ENCODE measurements at regions not wholly inside any gene's neighbourhood (a gene's known extent, or its start where the extent isn't known, plus 50 kb on each side); places are given as distances from the start of the nearest gene placed in this dataset.

GRCh38 chr6:139685009-139685408 is 310.6 kb upstream of the CITED2 start:
- TF ChIP-seq, protein P1, sequence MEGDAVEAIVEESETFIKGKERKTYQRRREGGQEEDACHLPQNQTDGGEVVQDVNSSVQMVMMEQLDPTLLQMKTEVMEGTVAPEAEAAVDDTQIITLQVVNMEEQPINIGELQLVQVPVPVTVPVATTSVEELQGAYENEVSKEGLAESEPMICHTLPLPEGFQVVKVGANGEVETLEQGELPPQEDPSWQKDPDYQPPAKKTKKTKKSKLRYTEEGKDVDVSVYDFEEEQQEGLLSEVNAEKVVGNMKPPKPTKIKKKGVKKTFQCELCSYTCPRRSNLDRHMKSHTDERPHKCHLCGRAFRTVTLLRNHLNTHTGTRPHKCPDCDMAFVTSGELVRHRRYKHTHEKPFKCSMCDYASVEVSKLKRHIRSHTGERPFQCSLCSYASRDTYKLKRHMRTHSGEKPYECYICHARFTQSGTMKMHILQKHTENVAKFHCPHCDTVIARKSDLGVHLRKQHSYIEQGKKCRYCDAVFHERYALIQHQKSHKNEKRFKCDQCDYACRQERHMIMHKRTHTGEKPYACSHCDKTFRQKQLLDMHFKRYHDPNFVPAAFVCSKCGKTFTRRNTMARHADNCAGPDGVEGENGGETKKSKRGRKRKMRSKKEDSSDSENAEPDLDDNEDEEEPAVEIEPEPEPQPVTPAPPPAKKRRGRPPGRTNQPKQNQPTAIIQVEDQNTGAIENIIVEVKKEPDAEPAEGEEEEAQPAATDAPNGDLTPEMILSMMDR (IDR thresholded peaks at IDR 0.05), result no peak
- no peak for TF ChIP-seq POLR2A (IDR thresholded peaks at IDR 0.05)

Measured in heart left ventricle (tissue), 13 donors.